C4-2B (cell line): ENCODE measurements at regions not wholly inside any gene's neighbourhood (a gene's known extent, or its start where the extent isn't known, plus 50 kb on each side); places are given as distances from the start of the nearest gene placed in this dataset.

Source experiments
- H3K27ac ChIP-seq: fragments of 450-650 bp; 2 replicates; pipeline ENCODE4 v1.5.1; 2017
- CTCF ChIP-seq: fragments of 450-650 bp; conservative IDR thresholded peaks from 2 replicates; pipeline ENCODE4 v1.5.1; 2017; ENCODE audit warnings: mild to moderate bottlenecking
- ZFX ChIP-seq: fragments of 450-650 bp; IDR thresholded peaks from 2 replicates; pipeline ENCODE4 v1.6.1; 2017

GRCh38 chr10:3464760-3465405, 292.3 kb upstream of the PITRM1 start:
- H3K27ac ChIP-seq: peak overlapping the region; percentile 60; the same call in 1 of the 2 replicates

DNA sequence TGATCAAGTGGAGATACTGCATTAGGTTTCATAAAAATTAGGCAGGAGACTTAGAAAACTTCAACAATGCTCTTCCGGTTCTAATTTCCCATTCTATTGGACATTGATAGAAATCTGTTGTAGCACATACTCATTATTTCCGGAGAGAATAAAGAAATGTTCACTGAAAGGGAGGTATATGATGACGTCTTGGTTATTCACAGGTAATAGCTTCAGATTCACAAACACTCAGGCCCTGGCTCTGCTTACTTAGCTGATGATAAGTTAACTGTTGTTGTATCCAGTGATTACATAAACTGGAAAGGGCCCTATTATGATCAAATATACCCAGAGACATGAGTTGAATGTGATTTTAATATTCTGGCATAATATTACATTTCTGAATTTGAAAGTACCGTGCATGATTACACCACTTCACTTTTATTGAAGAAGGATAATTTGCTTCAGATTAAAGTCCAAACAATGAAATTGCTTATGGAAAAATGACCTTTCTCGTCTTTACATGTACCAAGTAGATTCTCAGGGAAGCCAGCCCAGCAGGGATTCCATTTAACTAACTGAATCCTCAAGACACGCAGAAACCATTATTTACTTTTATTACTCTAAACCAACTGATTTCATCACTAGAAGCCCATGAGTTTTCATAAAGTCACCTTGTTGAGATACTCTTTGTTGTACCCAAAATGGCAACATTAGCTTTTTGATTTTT, 288.0 kb upstream of the PITRM1 start:
- TF ChIP-seq ZFX (no peak), CTCF (no peak)
- H3K27ac ChIP-seq: no peak overlapping the region

More at GRCh38 chr10:3464760-3465405, 292.3 kb upstream of the PITRM1 start:
- TF ChIP-seq ZFX (no peak), CTCF (no peak)

DNA sequence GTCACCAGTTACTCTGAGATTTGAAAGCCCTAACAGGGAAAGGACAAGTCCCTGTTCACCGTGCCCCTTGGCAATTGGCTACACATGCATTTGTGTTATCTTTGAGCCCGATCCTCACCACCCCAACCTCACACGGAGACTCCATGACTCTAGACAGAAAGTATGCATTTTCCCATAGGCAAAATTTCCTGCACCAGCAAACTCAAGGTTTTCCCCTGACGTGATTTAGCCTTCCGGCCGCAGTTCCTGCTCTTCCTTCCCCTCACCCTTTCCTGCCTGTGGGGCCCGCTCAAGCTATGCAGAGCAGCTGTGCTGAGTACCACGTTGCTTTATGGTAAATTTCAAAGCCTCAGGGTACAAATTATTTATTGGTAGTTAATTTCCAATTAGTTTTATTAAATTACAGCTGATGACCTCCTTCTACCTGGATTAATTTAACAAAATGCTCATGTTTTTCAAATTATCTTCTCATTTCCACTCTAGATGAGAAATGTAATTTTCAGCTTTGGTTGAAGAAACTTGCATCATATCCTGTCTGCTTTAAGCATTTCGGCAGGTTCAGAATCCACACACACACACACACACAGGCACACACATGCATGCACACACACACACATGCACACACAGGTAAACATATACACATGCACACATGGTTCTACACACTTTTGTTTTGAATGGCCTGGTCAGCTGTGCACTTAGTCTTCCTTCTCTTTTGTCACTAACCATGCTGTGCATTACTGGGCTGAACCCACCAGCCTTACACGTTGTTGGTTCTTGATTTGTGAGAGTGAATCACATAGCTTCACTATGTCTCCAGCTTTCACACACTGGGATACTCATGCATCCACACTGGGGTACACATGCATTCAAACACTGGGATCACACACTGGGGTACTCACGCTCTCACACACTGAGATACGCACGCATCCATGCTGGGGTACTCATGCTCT, 283.1 kb upstream of the PITRM1 start:
- H3K27ac ChIP-seq: no peak overlapping the region
- TF ChIP-seq CTCF (no peak), ZFX (no peak)

- no peak overlapping the region for H3K27ac ChIP-seq
- no peak for TF ChIP-seq ZFX
- TF ChIP-seq CTCF: no peak
These were observed 280.2 kb upstream of the PITRM1 start for GRCh38 chr10:3452683-3453361.

GRCh38 chr10:3452173-3452626, 279.6 kb upstream of the PITRM1 start:
- H3K27ac ChIP-seq: no peak overlapping the region
- TF ChIP-seq ZFX (no peak), CTCF (no peak)

- TF ChIP-seq ZFX (no peak), CTCF (no peak)
- no peak overlapping the region for H3K27ac ChIP-seq
These were observed 279.1 kb upstream of the PITRM1 start for GRCh38 chr10:3451516-3452172.
